Keratinocyte (primary cell): ENCODE measurements at regions not wholly inside any gene's neighbourhood (a gene's known extent, or its start where the extent isn't known, plus 50 kb on each side); places are given as distances from the start of the nearest gene placed in this dataset.

Experiments
- CTCF ChIP-seq, 3 experiments: IDR thresholded peaks in 1 of 3; conservative IDR thresholded peaks in 1 of 3; optimal IDR thresholded peaks in 1 of 3; 2 replicates in 2 of 3; 3 replicates in 1 of 3; pipeline versions ENCODE3 to v1.5.1; 2011; ENCODE audit warnings: low read length in 3 of 3, mild to moderate bottlenecking in 3 of 3, moderate library complexity in 2 of 3, control low read depth in 1 of 3, inconsistent platforms in 1 of 3; ENCODE audit not compliant: insufficient read depth in 2 of 3; ENCODE audit errors: extremely low read depth in 1 of 3
- EZH2 ChIP-seq: IDR thresholded peaks from one replicate; pipeline ENCODE4 v1.6.1; 2012; ENCODE audit warnings: inconsistent platforms, mild to moderate bottlenecking, low read length, moderate library complexity

GRCh38 chr22:22397292-22397870 lies 111.2 kb downstream of the ZNF280B start:
- TF ChIP-seq CTCF (optimal IDR thresholded peaks at IDR 0.05 in 1 of 3, IDR thresholded peaks at IDR 0.05 in 1 of 3, conservative IDR thresholded peaks at IDR 0.05 in 1 of 3; ENCODE audit: extremely low read depth in 1 of 3, insufficient read depth in 2 of 3, low read length in 3 of 3) = no peak
- TF ChIP-seq EZH2 = no peak
